ENCODE measurements at regions not wholly inside any gene's neighbourhood (a gene's known extent, or its start where the extent isn't known, plus 50 kb on each side); places are given as distances from the start of the nearest gene placed in this dataset.
"Not testable (repeated sequence)": the region's sequence is repeated elsewhere in the genome, so short reads cannot be mapped to it uniquely, and the experiment has no call there.

GRCh38 chr7:115638853-115639252 is 391.7 kb downstream of the TFEC start:
- DNase-seq, result no peak

- DNase-seq, result no peak
Observed at GRCh38 chr7:115637128-115637527, 393.4 kb downstream of the TFEC start.

- no peak for DNase-seq
Observed at GRCh38 chr7:115635876-115636275, 394.7 kb downstream of the TFEC start.

- DNase-seq, result no peak
Observed at GRCh38 chr7:115635376-115635775, 395.2 kb downstream of the TFEC start.

- DNase-seq, result no peak
Observed at GRCh38 chr7:115634633-115635032, 395.9 kb downstream of the TFEC start.

GRCh38 chr7:115632636-115633035 is 397.9 kb downstream of the TFEC start:
- DNase-seq, result no peak

GRCh38 chr7:115631782-115632181 is 398.8 kb downstream of the TFEC start:
- DNase-seq, result no peak

GRCh38 chr7:115630049-115630448 is 400.5 kb downstream of the TFEC start:
- no peak for DNase-seq

GRCh38 chr7:115618676-115619075 is 411.9 kb downstream of the TFEC start:
- DNase-seq, result no peak

GRCh38 chr7:115613836-115614235 is 416.7 kb downstream of the TFEC start:
- no peak for DNase-seq

- DNase-seq, result no peak
Observed at GRCh38 chr7:115603416-115603815, 427.1 kb downstream of the TFEC start.

- DNase-seq, result no peak
Observed at GRCh38 chr7:115600207-115600606, 430.4 kb downstream of the TFEC start.

GRCh38 chr7:115599184-115599583 is 431.4 kb downstream of the TFEC start:
- not testable (repeated sequence) for DNase-seq

GRCh38 chr7:115597220-115597619 is 433.3 kb downstream of the TFEC start:
- not testable (repeated sequence) for DNase-seq

GRCh38 chr7:115593111-115593510 is 437.5 kb downstream of the TFEC start:
- no peak for DNase-seq

- DNase-seq, result no peak
Observed at GRCh38 chr7:115585015-115585718, 445.4 kb downstream of the TFEC start.

GRCh38 chr7:115582956-115583355 is 447.6 kb downstream of the TFEC start:
- no peak for DNase-seq

- DNase-seq, result no peak
Observed at GRCh38 chr7:115578576-115578975, 452.0 kb downstream of the TFEC start.

- no peak for DNase-seq
Observed at GRCh38 chr7:115574681-115575291, 455.8 kb downstream of the TFEC start.

- no peak for DNase-seq
Observed at GRCh38 chr7:115572111-115572510, 458.5 kb downstream of the TFEC start.

GRCh38 chr7:115561335-115562110 is 469.0 kb downstream of the TFEC start:
- DNase-seq, result no peak

- DNase-seq, result no peak
Observed at GRCh38 chr7:115559877-115560276, 470.7 kb downstream of the TFEC start.

GRCh38 chr7:115558161-115558560 is 472.4 kb downstream of the TFEC start:
- no peak for DNase-seq

GRCh38 chr7:115557296-115557695 is 473.3 kb downstream of the TFEC start:
- DNase-seq, result not testable (repeated sequence)

All from inflammatory macrophage (primary cell).